ENCODE measurements at regions not wholly inside any gene's neighbourhood (a gene's known extent, or its start where the extent isn't known, plus 50 kb on each side); places are given as distances from the start of the nearest gene placed in this dataset.

DNA sequence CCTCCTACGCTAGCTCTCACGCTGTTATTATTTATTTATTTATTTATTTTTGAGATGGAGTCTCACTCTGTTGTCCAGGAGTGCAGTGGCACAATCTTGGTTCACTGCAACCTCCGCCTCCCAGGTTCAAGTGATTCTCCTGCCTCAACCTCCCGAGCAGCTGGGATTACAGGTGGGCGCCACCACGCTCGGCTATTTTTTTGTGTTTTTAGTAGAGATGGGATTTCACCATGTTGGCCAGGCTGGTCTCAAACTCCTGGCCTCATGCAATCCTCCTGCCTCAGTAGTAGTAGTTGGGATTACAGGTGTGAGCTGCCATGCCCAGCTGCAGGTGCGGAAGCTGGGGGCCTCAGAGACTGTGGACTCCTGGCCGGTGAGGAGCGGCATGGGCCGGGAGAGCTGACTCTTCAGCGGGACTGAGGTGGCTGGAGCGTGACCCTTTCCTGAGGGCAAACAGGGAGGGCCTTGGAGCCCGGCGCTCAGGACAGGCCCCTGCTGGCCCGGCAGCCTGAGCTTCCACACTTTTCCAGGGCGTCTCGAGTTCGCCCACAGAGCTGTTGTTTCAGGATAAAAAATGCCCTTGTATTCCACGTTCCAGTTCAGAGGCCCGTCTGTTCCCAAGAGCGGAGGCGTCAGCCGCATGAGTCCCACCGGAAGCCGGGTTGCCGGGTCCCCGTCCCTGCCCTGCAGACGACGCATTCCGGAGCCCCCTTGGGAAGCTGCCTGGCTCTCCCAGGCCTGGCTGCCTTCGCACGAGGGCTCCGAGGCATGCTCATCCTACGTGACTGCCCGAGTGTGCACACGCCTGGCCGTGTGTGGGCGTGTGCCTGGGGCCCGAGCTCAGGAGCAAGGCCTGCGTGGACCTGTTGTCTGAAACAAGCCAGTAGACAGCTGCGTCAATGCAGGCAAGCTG is 126.2 kb downstream of the SIK1 start:
- Histone ChIP-seq H2BK120ac (replicated peaks; ENCODE audit: low read depth, low read length) (no peak overlapping the region), H3K23ac (ENCODE audit: insufficient read length) (no peak overlapping the region), H3K36me3 (ENCODE audit: control insufficient read depth in 2 of 4, insufficient read depth in 4 of 4, low read length in 3 of 4) (no peaks in the 10 kb centered on the region), H2BK12ac (ENCODE audit: low read depth, low read length) (no peak overlapping the region), H2BK15ac (ENCODE audit: low read length) (no peak overlapping the region), H3K79me2 (ENCODE audit: control insufficient read depth in 1 of 2, insufficient read depth in 2 of 2, low read length in 2 of 2) (no peaks in the 10 kb centered on the region), H3K4ac (replicated peaks; ENCODE audit: insufficient read length, low read depth, low read length) (no peak overlapping the region), H3K4me2 (ENCODE audit: insufficient read depth in 1 of 2, low read depth in 2 of 2, low read length in 2 of 2) (no peak overlapping the region), H3K23me2 (ENCODE audit: low read depth, low read length) (no peaks in the 10 kb centered on the region), H4K5ac (ENCODE audit: insufficient read length, low read depth, low read length) (no peak overlapping the region), H4K8ac (ENCODE audit: extremely low read depth, insufficient read depth, low read length) (0 out of 2 replicates have a peak overlapping the region, but pooled peaks have one; percentile 51), H2AFZ (ENCODE audit: low read length) (no peak overlapping the region; the same call in 1 of the 2 replicates), H3K14ac (ENCODE audit: insufficient read length) (no peak overlapping the region), H3K18ac (ENCODE audit: extremely low read depth, low read length) (no peak overlapping the region; the same call in 1 of the 2 replicates), H3K79me1 (ENCODE audit: low read depth, low read length) (no peaks in the 10 kb centered on the region), H2BK5ac (ENCODE audit: low read depth, low read length) (no peak overlapping the region), H3K4me3 (ENCODE audit: extremely low read depth in 1 of 4, insufficient read depth in 2 of 4, low read depth in 3 of 4, low read length in 4 of 4) (no peak overlapping the region), H4K20me1 (replicated peaks in 1 of 2; ENCODE audit: control insufficient read depth in 1 of 2, insufficient read depth in 2 of 2, low read length in 2 of 2) (peaks cover 0 to 1% of the 10 kb centered on the region in 2 experiments), H2BK20ac (ENCODE audit: low read length) (no peak overlapping the region), H3K4me1 (replicated peaks in 1 of 4; ENCODE audit: control insufficient read depth in 3 of 4, insufficient read depth in 4 of 4, low read length in 3 of 4) (peaks cover 0 to 3% (median 1%) of the 10 kb centered on the region in 4 experiments; a peak in 2 of 7 replicates), H2AK5ac (ENCODE audit: low read depth, low read length) (no peak overlapping the region), H3K56ac (replicated peaks; ENCODE audit: insufficient read length, low read depth, low read length) (peak overlapping the region; percentile 16), H3K27me3 (replicated peaks in 1 of 4; ENCODE audit: control insufficient read depth in 3 of 4, extremely low read depth in 1 of 4, insufficient read depth in 3 of 4, low read length in 3 of 4) (no peaks in the 10 kb centered on the region), H4K91ac (replicated peaks; ENCODE audit: insufficient read length, low read length) (no peak overlapping the region), H3K9ac (replicated peaks in 1 of 4; ENCODE audit: extremely low read depth in 1 of 4, low read depth in 3 of 4, low read length in 3 of 4) (no peak overlapping the region), H3K9me3 (ENCODE audit: insufficient read depth in 2 of 2, low read depth in 1 of 2, low read length in 1 of 2) (no peaks in the 10 kb centered on the region), H3K27ac (ENCODE audit: low read depth, low read length) (no peak overlapping the region)
- no peak for DNase-seq (ENCODE audit: low read depth in 1 of 2, low spot score in 2 of 2)
- ChIA-PET POLR2A (ENCODE audit: partially characterized antibody) (interaction anchor here (0.6 kb wide), 1 partner anchor 11 kb away, joined by 3 read pairs; no protein-coding TSS in a partner anchor), CTCF (ENCODE audit: partially characterized antibody) (interaction anchor here (0.7 to 4.0 kb wide), 8 partner anchors 9 to 107 kb away, joined by 3 to 12 read pairs (median 3); no protein-coding TSS in a partner anchor)
- 92% methylated on average over 42 of the region's 42 CpGs; no CpG with 5 or more reads in 1 of the 2 experiments for WGBS, 2 experiments (ENCODE audit: extremely low coverage in 1 of 2, insufficient coverage in 1 of 2, insufficient read length in 1 of 2, insufficient replicate concordance in 2 of 2, low coverage in 1 of 2, low lambda C conversion rate in 2 of 2, missing lambda C conversion rate in 1 of 2)
- no peak for FAIRE-seq
- no peak for TF ChIP-seq PHF8 (conservative IDR thresholded peaks at IDR 0.05; ENCODE audit: low read depth, low read length)
- TF ChIP-seq, protein P1, sequence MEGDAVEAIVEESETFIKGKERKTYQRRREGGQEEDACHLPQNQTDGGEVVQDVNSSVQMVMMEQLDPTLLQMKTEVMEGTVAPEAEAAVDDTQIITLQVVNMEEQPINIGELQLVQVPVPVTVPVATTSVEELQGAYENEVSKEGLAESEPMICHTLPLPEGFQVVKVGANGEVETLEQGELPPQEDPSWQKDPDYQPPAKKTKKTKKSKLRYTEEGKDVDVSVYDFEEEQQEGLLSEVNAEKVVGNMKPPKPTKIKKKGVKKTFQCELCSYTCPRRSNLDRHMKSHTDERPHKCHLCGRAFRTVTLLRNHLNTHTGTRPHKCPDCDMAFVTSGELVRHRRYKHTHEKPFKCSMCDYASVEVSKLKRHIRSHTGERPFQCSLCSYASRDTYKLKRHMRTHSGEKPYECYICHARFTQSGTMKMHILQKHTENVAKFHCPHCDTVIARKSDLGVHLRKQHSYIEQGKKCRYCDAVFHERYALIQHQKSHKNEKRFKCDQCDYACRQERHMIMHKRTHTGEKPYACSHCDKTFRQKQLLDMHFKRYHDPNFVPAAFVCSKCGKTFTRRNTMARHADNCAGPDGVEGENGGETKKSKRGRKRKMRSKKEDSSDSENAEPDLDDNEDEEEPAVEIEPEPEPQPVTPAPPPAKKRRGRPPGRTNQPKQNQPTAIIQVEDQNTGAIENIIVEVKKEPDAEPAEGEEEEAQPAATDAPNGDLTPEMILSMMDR (IDR thresholded peaks at IDR 0.05; ENCODE audit: control extremely low read depth in 1 of 3, insufficient read depth in 1 of 3, low read depth in 1 of 3, low read length in 3 of 3): no peak
- no peak for TF ChIP-seq CHD1 (IDR thresholded peaks at IDR 0.05; ENCODE audit: low read depth, low read length)

All from H1 (cell line).